OCI-LY1 (cell line): ENCODE measurements at regions not wholly inside any gene's neighbourhood (a gene's known extent, or its start where the extent isn't known, plus 50 kb on each side); places are given as distances from the start of the nearest gene placed in this dataset.

Source experiments
- H2AFZ ChIP-seq: fragments of 200-600 bp; sonication (generic), shearing (Covaris generic); 2 replicates; pipeline ENCODE4 v1.6.0; 2014; ENCODE audit warnings: antibody characterized with exemption, mild to moderate bottlenecking, low read length
- H3F3A ChIP-seq: fragments of 200-600 bp; sonication (generic), shearing (Covaris generic); 2 replicates; pipeline ENCODE4 v1.6.0; 2014; ENCODE audit warnings: mild to moderate bottlenecking, antibody characterized with exemption, low read length, moderate library complexity; ENCODE audit not compliant: insufficient read depth
- H3K27ac ChIP-seq: fragments of 200-600 bp; sonication (generic); 2 replicates; pipeline ENCODE4 v1.5.1; 2014; ENCODE audit warnings: low read length, mixed run types, mild to moderate bottlenecking, low read depth; ENCODE audit not compliant: poor library complexity, severe bottlenecking
- H3K27me3 ChIP-seq: fragments of 200-600 bp; sonication (generic); 2 replicates; pipeline ENCODE4 v1.6.0; 2014; ENCODE audit warnings: antibody characterized with exemption, mild to moderate bottlenecking, low read length, moderate library complexity; ENCODE audit not compliant: insufficient read depth
- H3K36me3 ChIP-seq: fragments of 200-600 bp; sonication (generic); 2 replicates; pipeline ENCODE4 v1.6.1; 2014; ENCODE audit warnings: mild to moderate bottlenecking, antibody characterized with exemption, low read length, moderate library complexity, mixed read lengths; ENCODE audit not compliant: insufficient read depth
- H3K4me1 ChIP-seq: fragments of 200-600 bp; sonication (generic); 2 replicates; pipeline ENCODE4 v1.5.1; 2014; ENCODE audit warnings: mild to moderate bottlenecking, low read length, moderate library complexity; ENCODE audit not compliant: insufficient read depth, severe bottlenecking
- H3K4me2 ChIP-seq: fragments of 200-600 bp; sonication (generic), shearing (Covaris generic); 2 replicates; pipeline ENCODE4 v1.6.1; 2014; ENCODE audit warnings: low read length
- H3K4me3 ChIP-seq: fragments of 200-600 bp; sonication (generic); 2 replicates; pipeline ENCODE4 v1.5.1; 2014; ENCODE audit warnings: low read length, low read depth, mild to moderate bottlenecking, mixed read lengths; ENCODE audit not compliant: poor library complexity, severe bottlenecking
- H3K79me2 ChIP-seq: fragments of 200-600 bp; shearing (Covaris generic); 2 replicates; pipeline ENCODE4 v1.6.1; 2016; ENCODE audit warnings: mixed run types, low read length, mixed read lengths; ENCODE audit not compliant: insufficient read depth
- H3K9ac ChIP-seq: fragments of 200-600 bp; sonication (generic), shearing (Covaris generic); 2 replicates; pipeline ENCODE4 v1.6.1; 2014; ENCODE audit warnings: mild to moderate bottlenecking, low read length, mixed read lengths
- H3K9me2 ChIP-seq: fragments of 200-600 bp; sonication (generic), shearing (Covaris generic); 2 replicates; pipeline ENCODE4 v1.6.1; 2014; ENCODE audit warnings: low read depth, mild to moderate bottlenecking, low read length, mixed read lengths
- H3K9me3 ChIP-seq: fragments of 200-600 bp; shearing (Covaris generic); 2 replicates; pipeline ENCODE4 v1.6.1; 2014; ENCODE audit warnings: low read length, mixed read lengths
- H4K20me1 ChIP-seq: fragments of 200-600 bp; sonication (generic), shearing (Covaris generic); 2 replicates; pipeline ENCODE4 v1.6.0; 2016; ENCODE audit warnings: mild to moderate bottlenecking, low read length; ENCODE audit not compliant: insufficient read depth
- EZH2 ChIP-seq: fragments of 200-600 bp; sonication (generic), shearing (Covaris generic); IDR thresholded peaks from 2 replicates; pipeline ENCODE4 v1.8.0; 2017; ENCODE audit warnings: borderline replicate concordance, mixed run types, mild to moderate bottlenecking, antibody characterized with exemption, low read length, moderate library complexity, mixed read lengths
- TF ChIP-seq, protein P1 (sequence below): fragments of 200-600 bp; sonication (generic), shearing (Covaris generic); IDR thresholded peaks from 2 replicates; pipeline ENCODE4 v1.5.1; 2017; ENCODE audit warnings: mild to moderate bottlenecking, antibody characterized with exemption, low read length, moderate library complexity, mixed read lengths

DNA sequence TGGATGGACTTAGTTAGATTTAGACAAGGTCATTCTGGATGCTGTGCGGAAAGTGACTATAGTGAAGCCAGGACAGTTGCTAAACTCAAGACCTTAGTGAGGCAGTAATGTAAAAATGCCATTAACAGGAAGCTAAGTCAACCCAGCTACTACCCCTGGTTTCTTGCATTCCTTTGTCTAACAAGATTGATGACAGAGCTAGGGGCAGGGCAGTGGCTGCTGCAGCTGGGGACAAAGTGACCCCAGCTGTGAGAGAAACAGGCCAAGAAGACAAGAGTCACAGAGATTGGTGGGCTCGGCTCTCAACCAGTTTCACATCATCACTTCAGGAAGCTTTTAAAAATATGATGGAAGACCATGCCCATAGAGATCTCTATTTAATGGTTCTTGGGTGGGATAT is 110.4 kb upstream of the POU2AF2 start:
- Histone ChIP-seq H3K79me2 (no peaks in the 10 kb centered on the region), H3K27me3 (no peaks in the 10 kb centered on the region), H4K20me1 (no peaks in the 10 kb centered on the region), H3K4me3 (no peak overlapping the region), H3K9ac (no peak overlapping the region), H3K36me3 (no peaks in the 10 kb centered on the region), H3K4me1 (peaks cover 5% of the 10 kb centered on the region), H3K4me2 (no peak overlapping the region), H2AFZ (no peak overlapping the region), H3F3A (no peaks in the 10 kb centered on the region), H3K27ac (no peak overlapping the region), H3K9me2 (no peaks in the 10 kb centered on the region), H3K9me3 (no peaks in the 10 kb centered on the region)
- TF ChIP-seq, protein P1, sequence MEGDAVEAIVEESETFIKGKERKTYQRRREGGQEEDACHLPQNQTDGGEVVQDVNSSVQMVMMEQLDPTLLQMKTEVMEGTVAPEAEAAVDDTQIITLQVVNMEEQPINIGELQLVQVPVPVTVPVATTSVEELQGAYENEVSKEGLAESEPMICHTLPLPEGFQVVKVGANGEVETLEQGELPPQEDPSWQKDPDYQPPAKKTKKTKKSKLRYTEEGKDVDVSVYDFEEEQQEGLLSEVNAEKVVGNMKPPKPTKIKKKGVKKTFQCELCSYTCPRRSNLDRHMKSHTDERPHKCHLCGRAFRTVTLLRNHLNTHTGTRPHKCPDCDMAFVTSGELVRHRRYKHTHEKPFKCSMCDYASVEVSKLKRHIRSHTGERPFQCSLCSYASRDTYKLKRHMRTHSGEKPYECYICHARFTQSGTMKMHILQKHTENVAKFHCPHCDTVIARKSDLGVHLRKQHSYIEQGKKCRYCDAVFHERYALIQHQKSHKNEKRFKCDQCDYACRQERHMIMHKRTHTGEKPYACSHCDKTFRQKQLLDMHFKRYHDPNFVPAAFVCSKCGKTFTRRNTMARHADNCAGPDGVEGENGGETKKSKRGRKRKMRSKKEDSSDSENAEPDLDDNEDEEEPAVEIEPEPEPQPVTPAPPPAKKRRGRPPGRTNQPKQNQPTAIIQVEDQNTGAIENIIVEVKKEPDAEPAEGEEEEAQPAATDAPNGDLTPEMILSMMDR = no peak
- TF ChIP-seq EZH2 = no peak

GRCh38 chr11:111128076-111128870 is 117.3 kb upstream of the POU2AF2 start:
- no peak overlapping the region for H3K4me2 ChIP-seq
- H3K36me3 ChIP-seq = no peaks in the 10 kb centered on the region
- no peaks in the 10 kb centered on the region for H3K4me1 ChIP-seq
- no peaks in the 10 kb centered on the region for H3F3A ChIP-seq
- no peaks in the 10 kb centered on the region for H4K20me1 ChIP-seq
- no peaks in the 10 kb centered on the region for H3K9me2 ChIP-seq
- TF ChIP-seq EZH2 = no peak
- TF ChIP-seq, protein P1 = no peak
- H3K79me2 ChIP-seq = no peaks in the 10 kb centered on the region
- H3K27ac ChIP-seq = no peak overlapping the region
- H3K9me3 ChIP-seq = no peaks in the 10 kb centered on the region
- no peak overlapping the region for H3K9ac ChIP-seq
- no peak overlapping the region for H2AFZ ChIP-seq
- no peak overlapping the region for H3K4me3 ChIP-seq
- no peaks in the 10 kb centered on the region for H3K27me3 ChIP-seq

- no peak overlapping the region for H3K9ac ChIP-seq
- H2AFZ ChIP-seq = no peak overlapping the region
- peaks cover 5% of the 10 kb centered on the region for H3K4me1 ChIP-seq
- H3K27ac ChIP-seq = no peak overlapping the region
- H4K20me1 ChIP-seq = no peaks in the 10 kb centered on the region
- no peaks in the 10 kb centered on the region for H3F3A ChIP-seq
- H3K27me3 ChIP-seq = no peaks in the 10 kb centered on the region
- H3K9me3 ChIP-seq = no peaks in the 10 kb centered on the region
- H3K4me2 ChIP-seq = no peak overlapping the region
- no peaks in the 10 kb centered on the region for H3K9me2 ChIP-seq
- H3K4me3 ChIP-seq = no peak overlapping the region
- no peaks in the 10 kb centered on the region for H3K79me2 ChIP-seq
- TF ChIP-seq, protein P1 = no peak
- no peak for TF ChIP-seq EZH2
- H3K36me3 ChIP-seq = no peaks in the 10 kb centered on the region
Observed at GRCh38 chr11:111124724-111125123, 120.8 kb upstream of the POU2AF2 start.
